GM10266 (cell line): ENCODE measurements at regions not wholly inside any gene's neighbourhood (a gene's known extent, or its start where the extent isn't known, plus 50 kb on each side); places are given as distances from the start of the nearest gene placed in this dataset.

Source experiments
- DNase-seq: peaks from one replicate; pipeline ENCODE4 v3.0.0; 2012; ENCODE audit errors: extremely low spot score
- CTCF ChIP-seq: IDR thresholded peaks from 2 replicates; pipeline ENCODE4 v1.5.1; 2012; ENCODE audit warnings: mild to moderate bottlenecking, low read depth; ENCODE audit not compliant: control insufficient read depth, insufficient read depth; ENCODE audit errors: missing control alignments

- TF ChIP-seq CTCF, result no peak
- no peak for DNase-seq
These were observed 129.6 kb downstream of the PLEKHG1 start for GRCh38 chr6:150729188-150729748.

- DNase-seq, result no peak
These were observed 131.2 kb downstream of the PLEKHG1 start for GRCh38 chr6:150730801-150731457.

GRCh38 chr6:150732765-150733539, 132.6 kb upstream of the MTHFD1L start:
- no peak for TF ChIP-seq CTCF
- DNase-seq, result no peak

More at GRCh38 chr6:150730801-150731457, 131.2 kb downstream of the PLEKHG1 start:
- TF ChIP-seq CTCF, result no peak

- DNase-seq, result no peak
- TF ChIP-seq CTCF, result no peak
These were observed 131.8 kb upstream of the MTHFD1L start for GRCh38 chr6:150733726-150734125.

GRCh38 chr6:150734235-150734634, 131.3 kb upstream of the MTHFD1L start:
- no peak for DNase-seq
- no peak for TF ChIP-seq CTCF

- DNase-seq, result no peak
- no peak for TF ChIP-seq CTCF
These were observed 130.1 kb upstream of the MTHFD1L start for GRCh38 chr6:150735341-150735851.
